AG09309 (cell line): ENCODE measurements at regions not wholly inside any gene's neighbourhood (a gene's known extent, or its start where the extent isn't known, plus 50 kb on each side); places are given as distances from the start of the nearest gene placed in this dataset.

ENCODE experiments used
- DNase-seq: peaks from one replicate; pipeline ENCODE4 v3.0.0-alpha.2; 2010; ENCODE audit warnings: low read depth
- H3K4me3 ChIP-seq: 2 replicates; pipeline ENCODE4 v1.5.1; 2011; ENCODE audit warnings: mild to moderate bottlenecking, low read depth, low read length, moderate library complexity; ENCODE audit not compliant: control insufficient read depth
- TF ChIP-seq, protein P1 (sequence below): IDR thresholded peaks from 2 replicates; pipeline ENCODE4 v1.5.1; 2011; ENCODE audit warnings: mild to moderate bottlenecking, low read depth, low read length, inconsistent platforms; ENCODE audit not compliant: insufficient read depth, control insufficient read depth; ENCODE audit errors: missing control alignments

DNA sequence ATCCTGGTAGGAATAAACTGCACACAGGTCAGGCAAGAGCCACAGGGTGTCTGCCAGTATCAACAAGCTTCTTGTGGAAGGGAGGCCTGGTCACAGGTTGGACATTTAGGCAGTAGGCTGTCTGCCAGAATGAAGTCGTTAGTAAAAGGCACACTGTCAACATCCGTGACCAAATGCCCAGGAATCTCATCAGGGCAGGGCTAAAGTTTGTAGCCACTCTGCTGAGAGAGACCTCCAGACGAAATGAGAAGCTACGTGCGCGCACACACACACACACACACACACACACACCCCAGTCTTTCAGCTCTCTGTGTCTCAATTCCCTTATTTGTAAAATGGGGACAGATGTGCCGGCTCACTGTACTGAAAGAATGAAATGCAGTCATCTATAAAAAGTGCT, 408.7 kb upstream of the ZFP42 start:
- H3K4me3 ChIP-seq, result no peak overlapping the region
- DNase-seq, result no peak
- TF ChIP-seq, protein P1, sequence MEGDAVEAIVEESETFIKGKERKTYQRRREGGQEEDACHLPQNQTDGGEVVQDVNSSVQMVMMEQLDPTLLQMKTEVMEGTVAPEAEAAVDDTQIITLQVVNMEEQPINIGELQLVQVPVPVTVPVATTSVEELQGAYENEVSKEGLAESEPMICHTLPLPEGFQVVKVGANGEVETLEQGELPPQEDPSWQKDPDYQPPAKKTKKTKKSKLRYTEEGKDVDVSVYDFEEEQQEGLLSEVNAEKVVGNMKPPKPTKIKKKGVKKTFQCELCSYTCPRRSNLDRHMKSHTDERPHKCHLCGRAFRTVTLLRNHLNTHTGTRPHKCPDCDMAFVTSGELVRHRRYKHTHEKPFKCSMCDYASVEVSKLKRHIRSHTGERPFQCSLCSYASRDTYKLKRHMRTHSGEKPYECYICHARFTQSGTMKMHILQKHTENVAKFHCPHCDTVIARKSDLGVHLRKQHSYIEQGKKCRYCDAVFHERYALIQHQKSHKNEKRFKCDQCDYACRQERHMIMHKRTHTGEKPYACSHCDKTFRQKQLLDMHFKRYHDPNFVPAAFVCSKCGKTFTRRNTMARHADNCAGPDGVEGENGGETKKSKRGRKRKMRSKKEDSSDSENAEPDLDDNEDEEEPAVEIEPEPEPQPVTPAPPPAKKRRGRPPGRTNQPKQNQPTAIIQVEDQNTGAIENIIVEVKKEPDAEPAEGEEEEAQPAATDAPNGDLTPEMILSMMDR, result no peak

DNA sequence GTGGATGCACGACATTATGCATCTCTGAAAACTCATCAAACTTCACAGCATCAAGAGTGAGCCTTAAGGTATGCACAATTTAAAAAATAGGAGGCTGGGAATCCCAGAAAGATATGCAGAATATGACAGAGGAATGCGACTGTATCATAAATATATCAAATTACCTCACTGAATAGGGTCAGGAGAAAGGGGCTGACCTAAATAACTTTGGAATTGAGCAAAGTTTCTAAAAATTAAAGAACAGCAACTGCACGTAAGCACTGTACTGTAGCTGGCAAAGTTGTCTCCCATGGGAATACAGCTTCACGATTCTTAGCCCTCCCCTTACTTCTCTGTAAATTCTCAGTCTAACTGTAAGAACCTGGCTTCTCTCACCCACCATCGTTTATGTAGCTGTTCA, 397.4 kb upstream of the ZFP42 start:
- no peak for DNase-seq
- no peak overlapping the region for H3K4me3 ChIP-seq
- TF ChIP-seq, protein P1, result no peak

DNA sequence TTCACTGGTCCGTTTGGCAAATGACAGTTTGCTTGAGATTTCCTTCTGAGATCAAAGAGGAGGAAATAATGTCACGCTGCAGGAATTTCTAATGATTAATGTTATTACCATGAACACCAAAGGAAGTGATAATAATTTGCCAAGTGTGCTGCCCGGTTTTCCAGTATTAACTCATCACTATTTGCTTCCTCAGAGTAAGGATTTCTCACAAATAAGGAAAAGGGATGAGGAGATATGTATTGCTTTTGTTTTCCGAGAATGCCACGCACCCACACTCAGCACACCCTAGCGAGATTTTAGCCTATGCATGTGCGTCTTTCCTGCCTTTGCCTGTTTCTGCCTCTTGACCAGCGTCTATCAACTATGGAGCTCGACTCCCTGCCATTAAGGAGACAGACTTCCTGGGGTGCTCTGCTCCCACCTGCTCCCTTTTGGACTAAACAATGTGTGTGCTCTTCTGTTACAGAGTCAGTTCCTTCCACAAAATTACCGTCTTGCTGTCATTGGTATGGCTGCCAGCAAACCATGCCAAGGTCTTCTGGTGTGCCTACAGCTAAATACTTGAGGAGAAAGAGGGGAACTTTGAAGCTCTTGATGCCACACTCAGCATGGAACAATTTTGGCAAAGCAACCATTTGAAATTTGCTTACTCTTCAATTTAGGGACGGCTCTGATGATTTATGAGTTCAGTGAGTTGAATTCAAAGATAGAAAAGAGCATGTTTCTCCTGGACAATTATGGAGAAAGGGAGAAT, 393.1 kb upstream of the ZFP42 start:
- TF ChIP-seq, protein P1, result no peak
- H3K4me3 ChIP-seq, result no peak overlapping the region
- DNase-seq, result no peak

DNA sequence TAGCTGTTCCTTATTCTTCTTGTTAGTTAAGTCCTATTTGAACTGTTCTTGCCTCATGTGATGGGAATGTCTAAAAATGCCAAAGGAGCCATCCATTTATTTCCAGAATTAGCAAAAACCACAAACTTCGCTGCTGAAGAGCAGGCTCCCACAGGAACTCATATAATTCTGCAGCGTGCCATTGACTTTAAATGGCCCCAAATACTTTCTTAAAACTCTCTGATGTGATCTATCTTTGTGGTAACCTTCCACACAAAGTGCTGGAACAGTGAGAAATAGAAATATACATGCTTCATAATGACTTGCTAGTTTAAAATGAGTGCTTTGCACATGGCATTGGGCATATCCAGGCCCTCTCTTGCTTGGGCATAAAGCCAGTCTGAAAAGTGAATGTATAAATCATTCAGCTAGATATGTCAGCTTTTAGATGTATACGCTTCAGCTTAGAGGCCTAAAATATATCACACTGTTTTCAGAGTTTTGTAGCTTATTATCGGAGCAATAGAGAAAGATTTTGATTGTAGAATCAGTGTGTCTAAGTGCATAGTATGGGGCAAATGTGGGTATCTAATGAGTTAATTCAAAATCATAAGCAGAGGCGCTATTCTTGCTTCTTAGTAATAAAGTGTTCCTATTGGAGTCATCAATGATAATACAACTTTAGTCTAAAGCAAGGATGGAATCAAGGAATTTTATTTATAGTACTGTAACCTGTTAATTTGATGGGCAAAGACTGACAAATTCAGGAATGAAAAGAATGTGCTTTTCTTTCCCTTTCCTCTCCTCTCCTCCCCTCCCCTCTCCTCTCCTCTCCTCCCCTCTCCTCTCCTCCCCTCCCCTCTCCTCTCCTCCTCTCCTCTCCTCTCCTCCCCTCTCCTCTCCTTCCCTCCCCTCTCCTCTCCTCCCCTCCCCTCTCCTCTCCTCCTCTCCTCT, 392.2 kb upstream of the ZFP42 start:
- DNase-seq, result peak; percentile 97
- TF ChIP-seq, protein P1, result no peak
- H3K4me3 ChIP-seq, result no peak overlapping the region

DNA sequence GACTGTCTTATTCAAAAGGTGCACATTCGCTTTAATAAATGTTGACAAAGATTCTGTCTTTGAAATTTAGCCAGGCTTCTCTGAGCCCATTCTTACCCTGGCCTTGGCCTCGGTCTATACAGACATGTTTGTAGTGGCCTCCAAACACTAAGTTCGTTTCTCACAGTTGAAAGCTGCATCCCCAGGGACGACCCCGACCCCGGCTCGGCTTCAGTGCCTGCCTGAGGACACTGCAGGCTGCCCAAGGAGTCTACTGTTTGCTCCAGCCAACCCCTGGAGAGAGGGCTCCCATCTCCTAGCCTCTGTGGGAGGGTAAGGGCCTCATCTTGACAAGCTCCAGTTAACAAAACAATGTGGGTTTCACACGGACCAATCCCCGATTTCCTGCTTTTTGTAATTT, 390.6 kb upstream of the ZFP42 start:
- TF ChIP-seq, protein P1, result no peak
- no peak overlapping the region for H3K4me3 ChIP-seq
- DNase-seq, result no peak

DNA sequence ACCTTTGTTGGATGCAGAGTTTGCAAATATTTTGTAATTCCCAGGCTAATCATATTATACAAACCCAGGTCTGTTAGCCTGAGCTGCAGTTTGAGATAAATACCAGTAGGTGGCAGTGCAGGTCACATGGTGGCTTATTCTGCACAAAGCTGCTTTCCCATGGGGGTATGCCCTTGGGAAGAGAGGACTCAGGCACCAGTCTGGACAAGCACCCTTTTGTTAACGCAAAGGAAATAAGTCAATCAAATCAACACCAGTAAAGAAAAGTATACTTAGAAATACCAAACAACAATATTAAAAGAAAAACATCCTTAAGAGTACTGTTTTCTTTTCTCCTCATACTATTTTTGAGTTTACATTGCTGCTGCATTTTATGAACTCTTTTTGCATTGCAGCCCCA, 389.0 kb upstream of the ZFP42 start:
- peak; percentile 17 for DNase-seq
- no peak overlapping the region for H3K4me3 ChIP-seq
- TF ChIP-seq, protein P1, result peak; percentile 82
